ENCODE measurements at regions not wholly inside any gene's neighbourhood (a gene's known extent, or its start where the extent isn't known, plus 50 kb on each side); places are given as distances from the start of the nearest gene placed in this dataset.

- DNase-seq (no peak), ATAC-seq (no peak)
These were observed 78.7 kb upstream of the DRD2 start for GRCh38 chr11:113553915-113554314.

GRCh38 chr11:113553235-113553634, 78.0 kb upstream of the DRD2 start:
- ATAC-seq (no peak), DNase-seq (no peak)

GRCh38 chr11:113552271-113552670, 77.1 kb upstream of the DRD2 start:
- no peak for DNase-seq
- ATAC-seq, result no peak

- ATAC-seq, result no peak
- DNase-seq, result no peak
These were observed 76.4 kb upstream of the DRD2 start for GRCh38 chr11:113551645-113552044.

- ATAC-seq (no peak), DNase-seq (no peak)
These were observed 74.7 kb upstream of the DRD2 start for GRCh38 chr11:113549611-113550578.

GRCh38 chr11:113549061-113549460, 73.9 kb upstream of the DRD2 start:
- no peak for ATAC-seq
- no peak for DNase-seq

GRCh38 chr11:113547739-113548138, 72.5 kb upstream of the DRD2 start:
- ATAC-seq, result no peak

GRCh38 chr11:113546757-113547507, 71.7 kb upstream of the DRD2 start:
- DNase-seq (no peak), ATAC-seq (no peak)

More at GRCh38 chr11:113547739-113548138, 72.5 kb upstream of the DRD2 start:
- no peak for DNase-seq

GRCh38 chr11:113542420-113542819, 67.2 kb upstream of the DRD2 start:
- ATAC-seq, result no peak
- DNase-seq, result no peak

GRCh38 chr11:113540416-113541330, 65.5 kb upstream of the DRD2 start:
- DNase-seq, result no peak
- ATAC-seq, result no peak

GRCh38 chr11:113538451-113539412, 63.5 kb upstream of the DRD2 start:
- no peak for DNase-seq
- ATAC-seq, result no peak

GRCh38 chr11:113534625-113535024, 59.4 kb upstream of the DRD2 start:
- no peak for DNase-seq
- ATAC-seq, result no peak

GRCh38 chr11:113533425-113533698, 58.2 kb upstream of the DRD2 start:
- DNase-seq (no peak), ATAC-seq (no peak)

GRCh38 chr11:113532697-113533424, 57.7 kb upstream of the DRD2 start:
- DNase-seq, result peak; percentile 70
- ATAC-seq, result no peak

- ATAC-seq (no peak), DNase-seq (no peak)
These were observed 56.6 kb upstream of the DRD2 start for GRCh38 chr11:113531575-113532451.

GRCh38 chr11:113531083-113531482, 55.9 kb upstream of the DRD2 start:
- no peak for DNase-seq
- ATAC-seq, result no peak

- ATAC-seq (no peak), DNase-seq (no peak)
These were observed 54.4 kb upstream of the DRD2 start for GRCh38 chr11:113529606-113530005.

GRCh38 chr11:113528982-113529381, 53.8 kb upstream of the DRD2 start:
- ATAC-seq, result no peak
- DNase-seq, result no peak

- no peak for ATAC-seq
- no peak for DNase-seq
These were observed 51.3 kb upstream of the DRD2 start for GRCh38 chr11:113526521-113526920.

Measured in stimulated activated naive CD8-positive, alpha-beta T cell treated with anti-CD3 and anti-CD28 coated beads, Interleukin-15, Interleukin-2, amounts not matched to agents 100 U/mL and 50 U/mL, for 24 hours (primary cell).